HG03558 (cell line): ENCODE measurements at regions not wholly inside any gene's neighbourhood (a gene's known extent, or its start where the extent isn't known, plus 50 kb on each side); places are given as distances from the start of the nearest gene placed in this dataset.

Source experiments
- ATAC-seq: cut with Tn5 transposase; IDR thresholded peaks from one replicate; pipeline ENCODE4 v1.9.1; 2021; ENCODE audit warnings: moderate number of reproducible peaks; ENCODE audit not compliant: unreplicated experiment; ENCODE audit errors: extremely low read depth

- no peak for ATAC-seq
Measured at GRCh38 chr13:63345835-63346234, 1930.2 kb upstream of the PCDH20 start.

GRCh38 chr13:63344711-63345110 is 1929.1 kb upstream of the PCDH20 start:
- ATAC-seq: no peak

GRCh38 chr13:63337921-63338320 is 1922.3 kb upstream of the PCDH20 start:
- ATAC-seq: no peak

GRCh38 chr13:63337041-63337440 is 1921.4 kb upstream of the PCDH20 start:
- no peak for ATAC-seq

- ATAC-seq: no peak
Measured at GRCh38 chr13:63336549-63336948, 1920.9 kb upstream of the PCDH20 start.

- no peak for ATAC-seq
Measured at GRCh38 chr13:63327584-63327983, 1911.9 kb upstream of the PCDH20 start.

GRCh38 chr13:63323441-63323840 is 1907.8 kb upstream of the PCDH20 start:
- ATAC-seq: no peak

- no peak for ATAC-seq
Measured at GRCh38 chr13:63311587-63311986, 1895.9 kb upstream of the PCDH20 start.

- ATAC-seq: no peak
Measured at GRCh38 chr13:63308549-63309165, 1893.0 kb upstream of the PCDH20 start.

- no peak for ATAC-seq
Measured at GRCh38 chr13:63307228-63307627, 1891.6 kb upstream of the PCDH20 start.

- ATAC-seq: no peak
Measured at GRCh38 chr13:63305641-63306133, 1890.0 kb upstream of the PCDH20 start.

- no peak for ATAC-seq
Measured at GRCh38 chr13:63304497-63304896, 1888.8 kb upstream of the PCDH20 start.

- ATAC-seq: no peak
Measured at GRCh38 chr13:63299866-63300394, 1884.3 kb upstream of the PCDH20 start.

GRCh38 chr13:63297163-63297562 is 1881.5 kb upstream of the PCDH20 start:
- ATAC-seq: no peak

GRCh38 chr13:63291701-63292100 is 1876.1 kb upstream of the PCDH20 start:
- ATAC-seq: no peak

- no peak for ATAC-seq
Measured at GRCh38 chr13:63288576-63288975, 1872.9 kb upstream of the PCDH20 start.

- no peak for ATAC-seq
Measured at GRCh38 chr13:63287926-63288325, 1872.3 kb upstream of the PCDH20 start.

GRCh38 chr13:63285426-63285825 is 1869.8 kb upstream of the PCDH20 start:
- ATAC-seq: no peak

- ATAC-seq: no peak
Measured at GRCh38 chr13:63279136-63279535, 1863.5 kb upstream of the PCDH20 start.

- no peak for ATAC-seq
Measured at GRCh38 chr13:63274772-63275171, 1859.1 kb upstream of the PCDH20 start.

- ATAC-seq: no peak
Measured at GRCh38 chr13:63249411-63250187, 1834.0 kb upstream of the PCDH20 start.
